Activated B cell treated with CpG ODN at 0.5 μM for 24 hours (primary cell): ENCODE measurements at regions not wholly inside any gene's neighbourhood (a gene's known extent, or its start where the extent isn't known, plus 50 kb on each side); places are given as distances from the start of the nearest gene placed in this dataset.
"Not testable (repeated sequence)": the region's sequence is repeated elsewhere in the genome, so short reads cannot be mapped to it uniquely, and the experiment has no call there.

Experiments
- ATAC-seq: fragments of 200-7000 bp; cut with Tn5 transposase; one replicate; pipeline ENCODE4 v1.10.0; 2021; ENCODE audit warnings: low read depth, mild to moderate bottlenecking, moderate library complexity
- CTCF ChIA-PET: fragments of 350-600 bp; sonication (Branson Sonifier 250); formaldehyde crosslinking; loops from one replicate; lab custom pipeline; 2021; ENCODE audit warnings: antibody characterized with exemption; lab: Charles Lee
- POLR2A ChIA-PET: fragments of 350-600 bp; sonication (Branson Sonifier 250); formaldehyde crosslinking; loops from one replicate; lab custom pipeline; 2021; ENCODE audit warnings: antibody characterized with exemption; lab: Charles Lee
- DNase-seq: peaks from one replicate; pipeline ENCODE4 v3.0.0; 2022
- H3K27ac Mint-ChIP-seq: one replicate; pipeline ENCODE4 v1.8.0; 2020; ENCODE audit warnings: mixed read lengths
- H3K27me3 Mint-ChIP-seq: one replicate; pipeline ENCODE4 v1.8.0; 2021; ENCODE audit warnings: mixed read lengths
- H3K36me3 Mint-ChIP-seq: one replicate; pipeline ENCODE4 v1.8.0; 2021; ENCODE audit warnings: low read depth, mixed read lengths
- H3K4me1 Mint-ChIP-seq: one replicate; pipeline ENCODE4 v1.8.0; 2021; ENCODE audit warnings: mixed read lengths
- H3K4me3 Mint-ChIP-seq: one replicate; pipeline ENCODE4 v1.8.0; 2020; ENCODE audit warnings: mild to moderate bottlenecking, mixed read lengths
- H3K9me3 Mint-ChIP-seq: one replicate; pipeline ENCODE4 v1.8.0; 2020; ENCODE audit warnings: mixed read lengths
- intact Hi-C: fragments of 100-400 bp; cut with micrococcal nuclease; formaldehyde crosslinking; loops from one replicate; pipeline ENCODE4 v1.15.1; 2024
- TF ChIP-seq, protein P1 (sequence below): fragments of 200-600 bp; IDR thresholded peaks from one replicate; pipeline ENCODE4 v1.8.0; 2022; ENCODE audit warnings: antibody characterized with exemption, mild to moderate bottlenecking

DNA sequence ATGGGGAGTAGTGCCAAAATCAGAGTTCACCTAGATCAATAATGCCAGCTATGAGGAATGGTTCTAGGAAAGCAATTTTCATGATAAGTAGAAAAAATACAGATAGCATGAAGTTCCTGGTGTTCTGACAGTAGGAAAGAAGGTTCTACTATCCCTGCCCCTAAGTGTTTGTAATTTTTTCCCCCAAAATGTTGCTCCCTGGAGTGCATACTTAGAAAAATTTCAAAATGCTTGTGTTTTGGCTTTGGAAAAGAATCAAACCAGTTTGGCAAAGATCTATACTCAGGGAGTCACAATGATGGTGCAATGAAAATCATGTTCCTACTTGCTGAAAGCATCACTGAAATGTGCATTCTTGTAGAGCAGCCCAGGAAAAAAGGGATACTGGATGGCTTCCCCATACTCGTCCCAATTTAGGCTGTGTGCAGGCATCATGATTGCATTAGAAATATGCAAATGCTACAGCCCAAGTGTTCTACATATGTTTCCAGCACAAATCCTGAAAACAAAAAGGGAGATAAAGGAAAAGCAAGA is 74.7 kb downstream of the LPAR4 start:
- H3K9me3 Mint-ChIP-seq, result no peaks in the 10 kb centered on the region
- H3K27ac Mint-ChIP-seq, result no peak overlapping the region

DNA sequence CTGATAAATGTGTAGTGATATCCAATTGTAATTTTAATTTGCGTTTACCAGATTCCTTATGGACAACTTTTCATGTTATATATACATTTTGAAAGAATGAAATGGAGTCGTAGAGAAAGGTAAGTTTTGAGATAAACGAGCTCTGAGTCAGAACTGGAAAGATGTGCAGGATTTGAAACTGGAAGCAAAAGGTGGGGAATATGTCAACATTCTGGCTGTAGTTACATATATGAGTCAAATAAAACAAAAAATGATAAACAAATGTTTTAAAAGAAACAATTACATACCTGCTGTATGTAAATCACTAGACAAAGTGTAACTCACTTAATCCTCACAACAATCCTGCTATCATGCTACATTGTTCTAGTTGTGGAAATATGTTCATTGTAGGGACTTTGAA is 84.0 kb downstream of the LPAR4 start:
- Mint-ChIP-seq H3K27ac (no peak overlapping the region), H3K9me3 (no peaks in the 10 kb centered on the region), H3K27me3 (no peaks in the 10 kb centered on the region), H3K4me1 (no peaks in the 10 kb centered on the region), H3K4me3 (no peak overlapping the region), H3K36me3 (no peaks in the 10 kb centered on the region)
- DNase-seq (no peak), ATAC-seq (no peak)
- CTCF ChIA-PET, result no interaction called here
- POLR2A ChIA-PET, result no interaction called here
- intact Hi-C loops, result no loop called here
- TF ChIP-seq, protein P1, sequence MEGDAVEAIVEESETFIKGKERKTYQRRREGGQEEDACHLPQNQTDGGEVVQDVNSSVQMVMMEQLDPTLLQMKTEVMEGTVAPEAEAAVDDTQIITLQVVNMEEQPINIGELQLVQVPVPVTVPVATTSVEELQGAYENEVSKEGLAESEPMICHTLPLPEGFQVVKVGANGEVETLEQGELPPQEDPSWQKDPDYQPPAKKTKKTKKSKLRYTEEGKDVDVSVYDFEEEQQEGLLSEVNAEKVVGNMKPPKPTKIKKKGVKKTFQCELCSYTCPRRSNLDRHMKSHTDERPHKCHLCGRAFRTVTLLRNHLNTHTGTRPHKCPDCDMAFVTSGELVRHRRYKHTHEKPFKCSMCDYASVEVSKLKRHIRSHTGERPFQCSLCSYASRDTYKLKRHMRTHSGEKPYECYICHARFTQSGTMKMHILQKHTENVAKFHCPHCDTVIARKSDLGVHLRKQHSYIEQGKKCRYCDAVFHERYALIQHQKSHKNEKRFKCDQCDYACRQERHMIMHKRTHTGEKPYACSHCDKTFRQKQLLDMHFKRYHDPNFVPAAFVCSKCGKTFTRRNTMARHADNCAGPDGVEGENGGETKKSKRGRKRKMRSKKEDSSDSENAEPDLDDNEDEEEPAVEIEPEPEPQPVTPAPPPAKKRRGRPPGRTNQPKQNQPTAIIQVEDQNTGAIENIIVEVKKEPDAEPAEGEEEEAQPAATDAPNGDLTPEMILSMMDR, result no peak

More for the DNA sequence above, 74.7 kb downstream of the LPAR4 start:
- TF ChIP-seq, protein P1, result no peak
- CTCF ChIA-PET, result no interaction called here
- ATAC-seq, result no peak
- POLR2A ChIA-PET, result no interaction called here
- intact Hi-C loops, result no loop called here
- Mint-ChIP-seq H3K4me3 (no peak overlapping the region), H3K36me3 (no peaks in the 10 kb centered on the region), H3K27me3 (no peaks in the 10 kb centered on the region), H3K4me1 (no peaks in the 10 kb centered on the region)
- no peak for DNase-seq

DNA sequence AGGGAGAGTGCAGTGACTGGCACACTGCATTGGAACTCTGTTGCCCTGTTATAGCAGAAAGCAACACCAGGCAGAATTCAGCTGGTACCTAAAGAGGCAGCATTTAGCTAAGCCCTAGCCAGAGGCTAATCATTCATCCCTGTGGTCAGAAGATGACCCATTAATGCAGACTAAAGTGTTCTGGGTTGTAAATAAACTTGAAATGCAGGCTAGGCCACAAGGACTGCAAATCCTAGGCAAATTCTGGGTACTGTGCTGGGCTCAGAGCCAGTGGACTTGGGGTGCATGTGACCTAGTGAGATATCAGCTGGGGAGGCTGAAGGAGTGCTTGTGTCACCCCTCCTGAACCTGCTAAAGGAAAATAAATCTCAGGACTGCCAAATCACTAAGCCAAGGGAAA is 91.2 kb downstream of the LPAR4 start:
- TF ChIP-seq, protein P1, result no peak
- intact Hi-C loops, result no loop called here
- no peaks in the 10 kb centered on the region for H3K27me3 Mint-ChIP-seq
- no peak overlapping the region for H3K27ac Mint-ChIP-seq
- H3K4me1 Mint-ChIP-seq, result no peaks in the 10 kb centered on the region
- ChIA-PET CTCF (no interaction called here), POLR2A (no interaction called here)
- no peaks in the 10 kb centered on the region for H3K9me3 Mint-ChIP-seq
- H3K4me3 Mint-ChIP-seq, result no peak overlapping the region
- no peaks in the 10 kb centered on the region for H3K36me3 Mint-ChIP-seq
- ATAC-seq (no peak), DNase-seq (no peak)

DNA sequence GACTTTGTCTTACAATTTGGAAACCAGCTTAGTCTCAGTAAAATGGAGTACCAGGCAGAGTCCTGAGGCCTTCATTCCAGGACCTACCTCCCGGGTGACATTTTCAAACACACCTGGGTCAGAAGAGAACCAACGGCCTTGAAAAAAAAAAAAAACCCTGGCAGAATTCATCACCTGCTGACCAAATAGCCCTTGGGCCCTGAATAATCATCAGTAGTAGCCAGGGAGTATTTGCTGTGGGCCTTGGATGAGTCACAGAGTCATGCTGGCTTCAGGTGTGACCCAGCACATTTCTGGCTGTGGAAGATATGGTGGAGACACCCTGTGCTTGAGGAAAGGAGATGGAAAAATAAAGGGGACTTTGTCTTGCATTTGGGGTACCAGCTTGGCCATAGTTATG is 92.2 kb downstream of the LPAR4 start:
- CTCF ChIA-PET, result no interaction called here
- TF ChIP-seq, protein P1, result no peak
- Mint-ChIP-seq H3K9me3 (no peaks in the 10 kb centered on the region), H3K36me3 (no peaks in the 10 kb centered on the region), H3K27me3 (no peaks in the 10 kb centered on the region), H3K27ac (no peak overlapping the region), H3K4me1 (no peaks in the 10 kb centered on the region), H3K4me3 (no peak overlapping the region)
- ATAC-seq (no peak), DNase-seq (no peak)
- POLR2A ChIA-PET, result no interaction called here
- intact Hi-C loops, result no loop called here

DNA sequence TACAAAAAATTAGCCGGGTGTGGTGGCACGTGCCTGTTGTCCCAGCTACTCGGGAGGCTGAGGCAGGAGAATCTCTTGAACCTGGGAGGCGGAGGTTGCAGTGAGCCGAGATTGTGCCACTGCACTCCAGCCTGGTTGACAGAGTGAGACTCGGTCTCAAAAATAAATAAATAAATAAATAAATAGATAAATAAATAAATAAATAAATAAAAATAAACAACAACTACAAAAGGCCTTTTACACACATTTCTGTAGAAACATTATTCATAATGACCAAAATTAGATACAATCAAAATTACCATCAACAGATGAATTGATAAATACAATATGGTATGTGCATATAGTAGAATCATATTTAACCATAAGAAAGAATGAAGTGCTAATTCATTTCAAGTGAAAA is 96.7 kb downstream of the LPAR4 start:
- H3K27me3 Mint-ChIP-seq, DNase-seq, H3K36me3 Mint-ChIP-seq, H3K9me3 Mint-ChIP-seq, ATAC-seq, POLR2A ChIA-PET, intact Hi-C loops, H3K27ac Mint-ChIP-seq, CTCF ChIA-PET, H3K4me3 Mint-ChIP-seq, H3K4me1 Mint-ChIP-seq: not testable (repeated sequence)

DNA sequence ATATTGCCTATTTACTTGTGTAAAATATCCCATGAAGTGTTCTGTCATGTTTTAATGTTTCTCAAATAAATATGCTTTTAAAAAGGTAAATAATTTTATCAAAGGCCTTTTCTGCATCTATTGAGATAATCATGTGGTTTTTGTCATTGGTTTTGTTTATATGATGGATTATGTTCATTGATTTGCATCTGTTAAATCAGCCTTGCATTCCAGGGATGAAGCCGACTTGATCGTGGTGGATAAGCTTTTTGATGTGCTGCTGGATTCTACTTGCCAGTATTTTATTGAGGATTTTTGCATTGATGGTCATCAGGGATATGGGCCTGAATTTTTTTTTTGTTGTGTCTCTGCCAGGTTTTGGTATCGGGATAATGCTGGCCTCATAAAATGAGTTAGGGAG is 63.9 kb upstream of the P2RY10 start:
- H3K4me3 Mint-ChIP-seq, intact Hi-C loops, ATAC-seq, H3K27ac Mint-ChIP-seq, H3K4me1 Mint-ChIP-seq, H3K36me3 Mint-ChIP-seq, H3K27me3 Mint-ChIP-seq, CTCF ChIA-PET, POLR2A ChIA-PET, DNase-seq: not testable (repeated sequence)
- peaks cover 13% of the 10 kb centered on the region for H3K9me3 Mint-ChIP-seq
